ENCODE measurements at regions not wholly inside any gene's neighbourhood (a gene's known extent, or its start where the extent isn't known, plus 50 kb on each side); places are given as distances from the start of the nearest gene placed in this dataset.

DNA sequence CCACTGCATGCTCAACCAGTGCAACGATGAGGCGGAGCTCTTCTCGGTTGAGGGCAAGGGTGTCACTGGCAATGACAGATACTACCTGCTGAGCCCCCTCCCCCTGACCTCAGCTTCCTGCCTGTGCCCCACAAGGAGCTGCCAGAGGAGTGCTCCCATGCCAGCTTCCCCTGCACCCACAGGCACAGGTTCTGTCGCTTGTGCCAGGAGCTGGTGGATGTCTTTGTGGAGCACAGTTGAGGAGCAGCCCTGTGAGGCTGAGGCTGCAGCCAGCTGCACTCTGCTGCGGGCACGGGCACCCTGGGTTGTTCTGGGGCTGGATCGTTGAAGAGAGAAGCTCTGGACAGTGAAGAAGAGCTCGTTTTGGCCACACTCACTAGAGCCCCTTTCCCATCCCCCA, 165.3 kb upstream of the ZNF267 start:
- TF ChIP-seq POLR2A (IDR thresholded peaks at IDR 0.05; ENCODE audit: control extremely low read depth in 1 of 2, low read depth in 2 of 2, low read length in 2 of 2), result no peak
- TF ChIP-seq, protein P1, sequence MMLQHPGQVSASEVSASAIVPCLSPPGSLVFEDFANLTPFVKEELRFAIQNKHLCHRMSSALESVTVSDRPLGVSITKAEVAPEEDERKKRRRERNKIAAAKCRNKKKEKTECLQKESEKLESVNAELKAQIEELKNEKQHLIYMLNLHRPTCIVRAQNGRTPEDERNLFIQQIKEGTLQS (IDR thresholded peaks at IDR 0.05; ENCODE audit: insufficient read depth, low read depth, low read length), result no peak
- no peak for TF ChIP-seq RNF2 (IDR thresholded peaks at IDR 0.05; ENCODE audit: borderline replicate concordance, low read depth, low read length, missing control alignments, poor library complexity, severe bottlenecking)
- TF ChIP-seq TCF12 (IDR thresholded peaks at IDR 0.05; ENCODE audit: low read depth, low read length), result no peak
- no peak for TF ChIP-seq SP1 (IDR thresholded peaks at IDR 0.05; ENCODE audit: low read depth, low read length)
- TF ChIP-seq CREB1 (IDR thresholded peaks at IDR 0.05), result no peak
- no peak for TF ChIP-seq CTCF (IDR thresholded peaks at IDR 0.05; ENCODE audit: control extremely low read depth in 1 of 3, insufficient read depth in 1 of 3, low read depth in 1 of 3, low read length in 3 of 3)
- no peak for TF ChIP-seq EZH2 (IDR thresholded peaks at IDR 0.05; ENCODE audit: low read depth, low read length, severe bottlenecking)
- no peak for TF ChIP-seq YY1 (IDR thresholded peaks at IDR 0.05; ENCODE audit: low read depth, low read length)
- TF ChIP-seq FOSL1 (IDR thresholded peaks at IDR 0.05; ENCODE audit: insufficient read depth, low read depth, low read length), result no peak
- TF ChIP-seq USF2 (IDR thresholded peaks at IDR 0.05; ENCODE audit: low read length), result no peak
- no peak for TF ChIP-seq NANOG (IDR thresholded peaks at IDR 0.05; ENCODE audit: insufficient read depth, low read depth, low read length, poor library complexity, severe bottlenecking)
